Amygdala (tissue), 56 donors: ENCODE measurements at regions not wholly inside any gene's neighbourhood (a gene's known extent, or its start where the extent isn't known, plus 50 kb on each side); places are given as distances from the start of the nearest gene placed in this dataset.
A peak's percentile ranks its signal among the peaks of the same experiment; 100 is the strongest.

ENCODE experiments used
- DNase-seq, 56 donors: peaks; one replicate each; lab custom pipeline; 2025; lab: John Stamatoyannopoulos, UW

DNA sequence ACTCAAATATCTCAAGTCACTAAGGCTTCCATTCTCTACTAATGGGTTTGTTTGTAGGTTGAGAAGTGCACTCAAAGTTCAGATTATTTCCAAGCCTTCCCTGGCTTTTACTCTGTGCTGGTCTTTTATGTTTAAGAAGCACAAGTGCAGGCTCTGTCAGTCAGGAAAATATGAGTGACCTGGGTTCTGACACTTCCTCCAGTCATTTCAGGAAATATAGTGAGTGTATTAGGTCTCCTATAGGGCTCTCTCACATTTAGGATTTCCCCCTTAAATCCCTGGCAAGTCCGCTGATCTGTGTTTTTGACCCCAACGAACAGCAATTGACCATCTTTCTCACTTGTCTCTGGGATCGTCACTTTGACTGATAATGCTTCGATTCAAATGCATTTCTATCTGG is 210.2 kb downstream of the ARPP21 start:
- no peak for DNase-seq

- no peak for DNase-seq
These were observed 210.6 kb downstream of the ARPP21 start for GRCh38 chr3:35849963-35850362.

- no peak for DNase-seq
These were observed 217.7 kb downstream of the ARPP21 start for GRCh38 chr3:35857004-35857403.

- no peak for DNase-seq
These were observed 222.7 kb downstream of the ARPP21 start for GRCh38 chr3:35862057-35862456.

- no peak for DNase-seq
These were observed 225.5 kb downstream of the ARPP21 start for GRCh38 chr3:35864871-35865270.

GRCh38 chr3:35867791-35868190 is 228.5 kb downstream of the ARPP21 start:
- DNase-seq, result no peak

- no peak for DNase-seq
These were observed 231.7 kb downstream of the ARPP21 start for GRCh38 chr3:35871009-35871408.

DNA sequence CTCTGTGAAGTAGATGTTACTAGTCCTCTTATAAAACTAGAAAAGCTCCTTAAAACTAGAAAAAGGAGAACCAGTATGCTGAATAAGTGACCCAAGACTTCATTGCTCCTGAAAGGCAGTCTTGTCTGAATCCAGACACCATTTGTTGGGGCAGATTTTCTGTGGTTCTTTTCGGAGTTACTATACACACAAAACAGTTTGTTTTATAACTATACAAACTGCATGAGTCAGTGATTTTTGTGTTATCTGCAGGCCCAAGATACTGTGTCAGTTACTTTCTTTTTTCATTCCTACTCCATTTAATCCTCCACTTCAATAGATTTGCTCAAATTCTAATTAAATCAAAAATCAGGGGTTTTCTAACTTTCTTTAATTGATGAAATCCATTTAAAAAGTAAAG is 244.6 kb downstream of the ARPP21 start:
- DNase-seq, result no peak

GRCh38 chr3:35894735-35895134 is 255.4 kb downstream of the ARPP21 start:
- no peak for DNase-seq

DNA sequence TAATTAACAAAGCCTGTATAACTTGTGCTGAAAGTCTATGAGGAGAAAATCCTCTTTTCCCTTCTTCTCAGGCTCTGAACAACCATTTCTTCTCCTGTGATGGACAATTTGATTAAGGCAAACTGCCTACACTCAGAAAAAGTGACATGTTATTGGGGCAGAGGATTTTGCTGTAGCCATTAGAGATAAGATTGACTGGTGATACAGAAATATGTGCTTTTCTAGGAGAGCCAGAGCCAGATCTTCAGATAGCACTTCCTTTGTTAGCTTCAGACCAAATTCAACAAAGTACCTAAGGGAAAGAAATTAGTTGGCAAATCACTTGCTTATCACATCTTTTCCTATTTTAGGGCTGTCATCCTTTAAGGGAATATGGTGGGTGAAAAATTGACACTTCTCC is 259.9 kb downstream of the ARPP21 start:
- no peak for DNase-seq

DNA sequence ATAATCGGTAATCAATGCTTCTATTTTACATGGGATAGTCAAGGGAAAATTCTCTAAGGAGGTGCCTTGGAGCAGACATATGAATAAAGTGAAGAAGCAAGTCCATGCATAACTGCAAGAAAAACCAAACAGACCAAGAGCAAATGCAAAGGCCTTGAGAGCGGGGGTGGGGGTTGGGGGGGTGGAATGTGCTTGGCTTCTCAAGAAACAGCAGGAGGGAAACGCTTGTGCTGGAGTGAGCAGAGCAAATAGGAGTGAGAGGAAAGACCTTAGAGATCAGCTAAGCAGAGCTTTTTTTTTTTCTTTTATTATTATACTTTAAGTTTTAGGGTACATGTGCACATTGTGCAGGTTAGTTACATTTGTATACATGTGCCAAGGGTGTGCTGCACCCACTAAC is 260.8 kb downstream of the ARPP21 start:
- no peak for DNase-seq

DNA sequence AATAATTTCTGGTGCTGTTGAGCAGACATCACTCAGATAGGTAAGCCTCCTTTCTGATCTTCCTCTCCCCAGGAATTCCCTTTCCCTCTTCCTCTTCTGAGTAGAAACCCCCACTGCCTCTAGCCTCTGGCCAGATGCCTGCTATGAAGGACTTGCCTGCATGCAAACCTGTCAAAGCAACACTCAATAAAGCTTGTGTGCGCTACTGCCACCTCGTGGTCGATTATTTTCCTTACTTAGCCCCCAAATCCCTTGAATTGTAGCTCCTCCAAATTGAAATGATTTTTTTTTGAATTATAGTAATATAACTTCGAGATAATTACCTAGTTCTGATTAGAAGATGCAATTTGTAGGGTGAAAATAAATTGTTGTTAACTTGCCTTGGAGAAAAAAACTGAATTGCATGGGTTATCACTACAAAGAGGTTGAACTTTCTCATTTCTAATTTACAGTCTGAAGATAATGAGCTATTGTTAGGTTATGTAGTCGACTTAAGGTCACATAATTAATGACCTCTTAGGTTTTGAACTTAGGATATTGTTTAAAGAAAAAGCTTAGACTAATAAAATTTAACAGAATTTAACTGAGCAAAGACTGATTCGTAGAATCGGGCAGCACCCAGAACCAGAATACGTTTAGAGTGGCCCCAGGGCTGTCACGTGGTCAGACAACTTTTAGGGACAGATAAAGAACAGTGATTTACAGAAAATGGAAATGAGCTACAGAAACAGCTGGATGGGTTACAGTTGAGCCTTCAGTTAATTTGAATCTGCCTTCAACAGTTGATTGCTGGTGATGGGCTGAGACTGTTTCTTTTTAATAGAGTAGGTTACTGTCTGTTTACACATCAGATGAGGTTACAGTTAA is 269.3 kb downstream of the ARPP21 start:
- DNase-seq, result peak in 52 of 56 donors; percentile 2 to 88 (median 44)

- DNase-seq, result no peak
These were observed 279.8 kb downstream of the ARPP21 start for GRCh38 chr3:35919160-35919559.

DNA sequence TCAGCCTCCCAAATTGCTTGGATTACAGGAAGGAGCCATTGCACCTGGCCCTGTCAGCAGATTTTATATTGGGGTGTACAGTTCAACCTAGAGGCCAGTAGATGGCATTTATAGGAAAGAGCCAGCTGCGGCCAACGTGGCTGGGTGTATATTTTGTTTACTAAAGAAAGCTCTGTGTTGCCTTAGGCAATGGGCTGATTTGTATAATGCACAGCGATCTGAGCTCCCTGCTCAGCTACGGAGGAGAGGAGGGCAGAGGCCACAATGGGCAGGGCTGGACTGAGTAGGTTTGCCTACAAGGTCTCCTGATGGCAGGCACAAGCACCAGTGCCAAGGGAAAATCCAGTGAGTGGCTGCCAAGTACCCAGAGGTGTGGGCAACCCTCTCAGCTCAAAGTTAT is 282.4 kb downstream of the ARPP21 start:
- no peak for DNase-seq

DNA sequence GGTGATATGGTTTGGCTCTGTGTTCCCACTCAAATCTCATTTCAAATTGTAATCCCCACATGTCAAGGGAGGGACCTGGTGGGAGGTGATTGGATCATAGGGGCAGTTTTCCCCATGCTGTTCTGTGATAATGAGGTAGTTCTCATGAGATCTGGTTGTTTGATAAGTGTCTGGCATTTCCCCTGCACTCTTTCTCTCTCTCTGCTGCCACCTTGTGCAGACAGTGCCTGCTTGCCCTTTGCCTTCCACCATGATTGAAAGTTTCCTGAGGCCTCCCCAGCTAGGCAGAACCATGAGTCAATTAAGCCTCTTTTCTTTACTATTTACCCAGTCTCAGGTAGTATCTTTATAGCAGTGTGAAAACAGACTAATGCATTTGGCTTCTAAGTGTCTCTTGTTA is 284.7 kb downstream of the ARPP21 start:
- peak in 8 of 56 donors; percentile 3 to 45 (median 10) for DNase-seq

- no peak for DNase-seq
These were observed 288.1 kb downstream of the ARPP21 start for GRCh38 chr3:35927441-35927840.

- DNase-seq, result no peak
These were observed 289.8 kb downstream of the ARPP21 start for GRCh38 chr3:35929158-35929557.

DNA sequence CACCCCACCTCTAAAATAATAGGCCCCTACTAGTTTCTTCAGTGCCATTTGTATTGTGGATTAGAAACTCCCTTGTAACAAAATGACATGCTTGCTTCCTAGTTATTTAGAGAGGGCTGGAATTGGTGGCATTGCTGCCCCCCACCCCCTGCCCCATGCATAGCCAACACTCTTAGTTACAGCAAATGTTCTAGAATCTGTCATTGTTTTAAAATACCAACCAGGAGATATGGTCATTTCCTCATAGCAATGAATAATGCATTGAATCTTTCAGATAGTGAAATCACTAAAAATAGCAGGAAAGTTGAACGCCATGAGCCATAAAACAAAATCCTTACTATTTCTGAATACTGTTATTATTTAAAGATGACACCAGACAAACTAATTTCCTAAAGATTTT is 292.5 kb downstream of the ARPP21 start:
- no peak for DNase-seq

DNA sequence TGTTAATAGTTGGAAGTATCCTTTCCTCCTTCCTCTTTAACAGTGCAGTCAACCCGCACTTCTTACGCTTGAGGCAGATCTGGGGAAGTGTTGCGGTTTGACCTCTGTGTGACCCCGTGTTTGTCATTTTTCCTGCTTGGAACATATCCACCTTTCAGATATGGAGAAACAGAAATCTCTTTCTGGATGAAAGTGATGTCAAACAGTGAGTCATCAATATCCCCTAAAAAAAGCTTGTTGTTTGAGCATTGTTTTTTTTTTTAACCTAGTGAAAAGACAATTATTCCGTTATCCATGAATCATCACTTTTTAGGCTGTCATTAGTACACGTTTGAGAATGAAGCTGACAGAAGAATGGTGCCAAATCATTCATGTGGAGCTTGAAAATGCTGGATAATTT is 293.7 kb downstream of the ARPP21 start:
- DNase-seq, result peak in 21 of 56 donors; percentile 3 to 49 (median 19)

DNA sequence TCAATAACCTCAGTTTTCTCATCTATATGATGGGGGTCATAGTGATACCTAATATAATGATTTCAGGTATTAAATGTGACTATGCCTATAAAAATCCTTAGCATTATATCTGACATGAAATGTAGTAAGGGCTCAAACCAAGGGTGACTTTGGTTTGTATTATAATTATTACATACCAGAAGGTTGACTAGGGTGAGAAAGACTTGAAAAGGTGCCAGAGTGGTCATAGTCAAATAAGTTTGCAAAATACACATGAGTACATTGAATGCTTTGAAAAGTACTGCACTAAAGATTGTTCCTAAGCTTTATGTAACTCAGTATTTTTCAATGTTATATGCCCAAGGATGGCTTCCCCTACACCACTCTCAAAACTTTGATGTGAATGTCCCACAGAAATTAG is 297.2 kb downstream of the ARPP21 start:
- DNase-seq, result no peak

DNA sequence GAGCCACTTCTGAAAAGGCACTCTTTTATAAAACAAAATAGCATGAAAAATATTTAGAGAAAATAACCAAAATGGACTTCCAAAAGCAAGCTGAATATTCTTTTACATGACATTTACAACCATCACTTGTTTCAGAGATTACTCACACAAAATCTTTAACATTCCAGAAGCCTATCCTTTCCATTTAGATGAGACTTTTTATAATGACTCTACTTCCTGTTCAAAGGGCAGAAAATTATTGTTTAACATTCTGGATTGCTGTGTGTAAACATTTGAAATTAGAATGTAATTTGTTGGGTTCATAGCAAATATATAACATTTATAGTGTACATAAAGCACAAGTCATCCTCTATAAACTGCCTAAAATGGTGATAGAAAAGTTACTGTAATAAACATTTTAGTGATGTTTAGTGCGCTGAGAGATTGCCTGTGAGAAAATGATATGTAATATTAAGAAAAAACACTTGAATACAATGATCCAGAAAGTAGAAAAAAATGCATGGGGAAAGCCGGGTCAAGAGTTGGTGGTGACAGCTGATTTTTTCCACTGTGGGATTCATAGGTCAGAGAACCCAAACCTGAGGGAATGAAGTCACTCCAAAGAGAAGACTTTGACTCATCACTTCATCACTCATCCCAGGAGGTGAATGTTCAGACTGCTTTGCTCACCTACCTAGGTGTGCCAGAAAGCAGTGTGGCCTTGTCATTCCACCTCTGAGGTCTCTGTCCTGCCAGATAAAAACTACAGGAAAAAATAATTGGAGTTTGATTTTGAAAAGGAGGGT is 305.8 kb downstream of the ARPP21 start:
- DNase-seq, result no peak
